Natural killer cell (primary cell): ENCODE measurements at regions not wholly inside any gene's neighbourhood (a gene's known extent, or its start where the extent isn't known, plus 50 kb on each side); places are given as distances from the start of the nearest gene placed in this dataset.

Source experiments
- ATAC-seq, 3 donors: fragments of 150-1000 bp in 2 of 3; fragments of 200-7000 bp in 1 of 3; cut with Tn5 transposase; 1 replicate in 1 of 3; 2 replicates in 2 of 3; pipeline ENCODE4 v1.10.0; 2021; ENCODE audit warnings: mild to moderate bottlenecking in 2 of 3, moderate library complexity in 2 of 3
- DNase-seq, 2 donors: peaks; one replicate each; pipeline versions ENCODE4 v3.0.0 to v3.0.0-alpha.2; 2013 to 2021; ENCODE audit warnings: mixed read lengths in 1 of 2
- H3K27ac ChIP-seq: one replicate; pipeline ENCODE4 v1.5.1; 2013; ENCODE audit warnings: mild to moderate bottlenecking, low read length
- H3K27me3 ChIP-seq: one replicate; pipeline ENCODE4 v1.6.1; 2013; ENCODE audit warnings: low read length; ENCODE audit not compliant: control insufficient read depth, insufficient read depth
- H3K36me3 ChIP-seq: one replicate; pipeline ENCODE4 v1.6.1; 2013; ENCODE audit warnings: low read length; ENCODE audit not compliant: control insufficient read depth, insufficient read depth
- H3K4me1 ChIP-seq: one replicate; pipeline ENCODE4 v1.6.1; 2013; ENCODE audit warnings: low read length; ENCODE audit not compliant: control insufficient read depth, insufficient read depth
- H3K4me3 ChIP-seq: one replicate; pipeline ENCODE4 v1.5.1; 2013; ENCODE audit warnings: low read length
- H3K9me3 ChIP-seq: one replicate; pipeline ENCODE4 v1.6.1; 2013; ENCODE audit warnings: low read length; ENCODE audit not compliant: control insufficient read depth, insufficient read depth
- H3K27ac Mint-ChIP-seq, 2 donors: one replicate each; pipeline ENCODE4 v1.8.0; 2022; ENCODE audit warnings: mild to moderate bottlenecking in 2 of 2, mixed read lengths in 2 of 2, moderate library complexity in 1 of 2
- H3K27me3 Mint-ChIP-seq, 2 donors: one replicate each; pipeline ENCODE4 v1.8.0; 2022; ENCODE audit warnings: low read depth in 2 of 2, mixed read lengths in 2 of 2
- H3K36me3 Mint-ChIP-seq: one replicate; pipeline ENCODE4 v1.8.0; 2022; ENCODE audit warnings: mixed read lengths
- H3K4me1 Mint-ChIP-seq, 2 donors: one replicate each; pipeline ENCODE4 v1.8.0; 2022; ENCODE audit warnings: mixed read lengths in 2 of 2
- H3K4me3 Mint-ChIP-seq: one replicate; pipeline ENCODE4 v1.8.0; 2022; ENCODE audit warnings: mild to moderate bottlenecking, moderate library complexity, mixed read lengths
- H3K9me3 Mint-ChIP-seq, 2 donors: one replicate each; pipeline ENCODE4 v1.8.0; 2022; ENCODE audit warnings: mixed read lengths in 2 of 2
- WGBS: methylation state at CpG from one replicate; pipeline ENCODE4 v1.1.7; 2013; ENCODE audit warnings: missing lambda C conversion rate; ENCODE audit not compliant: insufficient coverage; 5-methylcytosine and 5-hydroxymethylcytosine counted together
- intact Hi-C: fragments of 100-400 bp; cut with micrococcal nuclease; formaldehyde crosslinking; loops from one replicate; pipeline ENCODE4 v1.14.2; 2022
- TF ChIP-seq, protein P1 (sequence below): fragments of 200-600 bp; IDR thresholded peaks from one replicate; pipeline ENCODE4 v1.8.0; 2022; ENCODE audit warnings: antibody characterized with exemption

DNA sequence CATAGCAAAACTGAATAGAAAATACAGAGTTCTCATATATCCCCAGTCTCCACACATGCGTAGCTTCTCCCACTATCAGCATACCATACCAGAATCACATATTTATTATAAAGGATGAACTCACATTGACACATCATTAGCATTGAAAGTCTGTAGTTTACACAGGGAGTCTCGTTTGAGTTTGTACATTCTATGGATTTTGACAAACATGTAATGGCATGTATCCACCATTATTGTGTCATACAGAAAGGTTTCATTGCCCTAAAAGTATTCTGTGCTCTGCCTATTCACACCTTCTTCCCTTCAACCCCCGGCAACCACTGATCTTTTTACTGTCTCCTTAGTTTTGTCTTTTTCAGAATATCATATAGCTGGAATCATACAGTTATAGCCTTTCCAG, 562.4 kb downstream of the KCTD8 start:
- H3K4me3 Mint-ChIP-seq, result no peak overlapping the region
- intact Hi-C loops, result no loop called here
- Histone ChIP-seq H3K36me3 (no peaks in the 10 kb centered on the region), H3K27ac (no peak overlapping the region), H3K4me3 (no peak overlapping the region), H3K27me3 (no peaks in the 10 kb centered on the region), H3K4me1 (no peaks in the 10 kb centered on the region), H3K9me3 (peaks cover 4% of the 10 kb centered on the region)
- H3K36me3 Mint-ChIP-seq, result peaks cover 6% of the 10 kb centered on the region
- no peak for DNase-seq
- peaks cover 4 to 17% of the 10 kb centered on the region in 2 donors for H3K9me3 Mint-ChIP-seq
- no peaks in the 10 kb centered on the region for H3K27me3 Mint-ChIP-seq
- TF ChIP-seq, protein P1, sequence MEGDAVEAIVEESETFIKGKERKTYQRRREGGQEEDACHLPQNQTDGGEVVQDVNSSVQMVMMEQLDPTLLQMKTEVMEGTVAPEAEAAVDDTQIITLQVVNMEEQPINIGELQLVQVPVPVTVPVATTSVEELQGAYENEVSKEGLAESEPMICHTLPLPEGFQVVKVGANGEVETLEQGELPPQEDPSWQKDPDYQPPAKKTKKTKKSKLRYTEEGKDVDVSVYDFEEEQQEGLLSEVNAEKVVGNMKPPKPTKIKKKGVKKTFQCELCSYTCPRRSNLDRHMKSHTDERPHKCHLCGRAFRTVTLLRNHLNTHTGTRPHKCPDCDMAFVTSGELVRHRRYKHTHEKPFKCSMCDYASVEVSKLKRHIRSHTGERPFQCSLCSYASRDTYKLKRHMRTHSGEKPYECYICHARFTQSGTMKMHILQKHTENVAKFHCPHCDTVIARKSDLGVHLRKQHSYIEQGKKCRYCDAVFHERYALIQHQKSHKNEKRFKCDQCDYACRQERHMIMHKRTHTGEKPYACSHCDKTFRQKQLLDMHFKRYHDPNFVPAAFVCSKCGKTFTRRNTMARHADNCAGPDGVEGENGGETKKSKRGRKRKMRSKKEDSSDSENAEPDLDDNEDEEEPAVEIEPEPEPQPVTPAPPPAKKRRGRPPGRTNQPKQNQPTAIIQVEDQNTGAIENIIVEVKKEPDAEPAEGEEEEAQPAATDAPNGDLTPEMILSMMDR, result no peak
- 65% methylated on average over 2 of the region's 3 CpGs for WGBS
- no peaks in the 10 kb centered on the region for H3K4me1 Mint-ChIP-seq
- no peak for ATAC-seq
- no peak overlapping the region for H3K27ac Mint-ChIP-seq

DNA sequence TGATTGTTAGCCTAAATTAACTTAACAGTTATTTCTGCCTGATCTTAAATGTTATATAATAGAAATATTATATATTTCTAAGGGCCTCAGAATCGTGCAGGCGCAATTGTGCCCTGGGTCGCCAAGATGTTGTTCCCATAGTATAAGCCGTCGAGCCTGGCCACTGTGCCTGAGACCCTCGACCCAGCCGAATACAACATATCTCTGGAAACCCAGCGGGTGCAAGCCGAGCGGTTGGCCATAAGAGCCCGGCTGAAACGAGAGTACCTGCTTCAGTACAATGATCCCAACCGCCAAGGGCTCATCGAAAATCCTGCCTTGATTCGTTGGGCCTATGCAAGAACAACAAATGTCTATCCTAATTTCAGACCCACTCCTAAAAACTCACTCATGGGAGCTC, 549.8 kb downstream of the KCTD8 start:
- H3K9me3 Mint-ChIP-seq, result peaks cover 12 to 26% of the 10 kb centered on the region in 2 donors
- no peak overlapping the region for H3K27ac Mint-ChIP-seq
- no peak overlapping the region for H3K4me3 Mint-ChIP-seq
- TF ChIP-seq, protein P1, result no peak
- H3K4me3 ChIP-seq, result no peak overlapping the region
- peaks cover 6% of the 10 kb centered on the region for H3K36me3 Mint-ChIP-seq
- H3K4me1 Mint-ChIP-seq, result no peaks in the 10 kb centered on the region
- no peaks in the 10 kb centered on the region for H3K4me1 ChIP-seq
- ATAC-seq (no peak), DNase-seq (no peak)
- H3K36me3 ChIP-seq, result no peaks in the 10 kb centered on the region
- intact Hi-C loops, result no loop called here
- H3K27me3 ChIP-seq, result no peaks in the 10 kb centered on the region
- H3K9me3 ChIP-seq, result peaks cover 5% of the 10 kb centered on the region
- 88% methylated on average over 15 of the region's 15 CpGs for WGBS
- H3K27me3 Mint-ChIP-seq, result no peaks in the 10 kb centered on the region
- no peak overlapping the region for H3K27ac ChIP-seq

DNA sequence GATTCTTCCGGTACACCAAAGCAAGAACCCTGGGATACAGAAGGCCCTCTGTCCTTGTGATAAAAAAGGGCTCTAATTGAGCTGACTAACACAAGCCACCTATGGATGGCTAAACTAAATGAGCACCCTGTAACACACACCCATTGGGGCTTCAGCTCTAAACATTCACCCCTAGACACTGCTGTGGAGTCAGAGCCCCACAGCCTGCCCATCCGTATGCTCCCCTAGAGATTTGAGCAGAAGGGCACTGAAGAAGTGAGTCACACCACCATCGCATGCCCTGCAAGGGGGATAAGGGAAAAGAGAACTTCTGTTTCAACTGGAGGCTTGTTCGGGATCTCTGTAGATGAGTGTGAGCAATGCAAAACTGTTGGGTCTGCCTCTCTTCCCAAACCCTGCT, 545.2 kb downstream of the KCTD8 start:
- TF ChIP-seq, protein P1, result no peak
- no peak overlapping the region for H3K27ac ChIP-seq
- no peak overlapping the region for H3K27ac Mint-ChIP-seq
- H3K4me1 Mint-ChIP-seq, result no peaks in the 10 kb centered on the region
- 87% methylated on average over 4 of the region's 4 CpGs for WGBS
- peaks cover 6% of the 10 kb centered on the region for H3K9me3 ChIP-seq
- intact Hi-C loops, result no loop called here
- H3K27me3 Mint-ChIP-seq, result no peaks in the 10 kb centered on the region
- H3K9me3 Mint-ChIP-seq, result peaks cover 9 to 21% of the 10 kb centered on the region in 2 donors
- H3K36me3 Mint-ChIP-seq, result no peaks in the 10 kb centered on the region
- H3K4me3 ChIP-seq, result no peak overlapping the region
- ATAC-seq (no peak), DNase-seq (no peak)
- no peaks in the 10 kb centered on the region for H3K36me3 ChIP-seq
- H3K4me3 Mint-ChIP-seq, result no peak overlapping the region
- H3K27me3 ChIP-seq, result no peaks in the 10 kb centered on the region
- H3K4me1 ChIP-seq, result no peaks in the 10 kb centered on the region

DNA sequence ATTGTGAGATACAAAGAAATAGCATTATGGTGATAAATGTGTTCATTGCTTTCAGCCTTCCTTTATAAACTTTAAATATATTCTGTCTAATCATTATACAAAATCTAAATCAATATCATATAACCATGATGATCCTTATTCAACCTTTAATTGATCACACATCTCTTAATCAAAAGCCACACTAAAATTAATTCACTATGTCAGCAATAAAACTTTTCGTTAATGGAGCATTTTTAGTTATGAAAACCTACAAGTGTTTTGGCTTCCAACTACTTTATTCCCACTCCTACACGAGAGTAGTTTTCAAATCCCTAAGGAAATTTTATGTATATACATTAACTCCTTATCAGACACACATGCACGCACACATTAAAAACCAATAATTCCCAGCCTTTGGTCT, 530.2 kb downstream of the KCTD8 start:
- H3K9me3 Mint-ChIP-seq, result peaks cover 15 to 23% of the 10 kb centered on the region in 2 donors
- no peaks in the 10 kb centered on the region for H3K36me3 Mint-ChIP-seq
- Histone ChIP-seq H3K9me3 (no peaks in the 10 kb centered on the region), H3K4me1 (no peaks in the 10 kb centered on the region), H3K27ac (no peak overlapping the region), H3K4me3 (no peak overlapping the region), H3K27me3 (no peaks in the 10 kb centered on the region), H3K36me3 (no peaks in the 10 kb centered on the region)
- intact Hi-C loops, result no loop called here
- ATAC-seq, result no peak
- TF ChIP-seq, protein P1, result no peak
- H3K27ac Mint-ChIP-seq, result no peak overlapping the region
- no peak overlapping the region for H3K4me3 Mint-ChIP-seq
- no peaks in the 10 kb centered on the region for H3K27me3 Mint-ChIP-seq
- DNase-seq, result no peak
- H3K4me1 Mint-ChIP-seq, result no peaks in the 10 kb centered on the region
- 100% methylated on average over 1 of the region's 3 CpGs for WGBS
